ENCODE measurements at regions not wholly inside any gene's neighbourhood (a gene's known extent, or its start where the extent isn't known, plus 50 kb on each side); places are given as distances from the start of the nearest gene placed in this dataset.

- H4K20me1 ChIP-seq (ENCODE audit: insufficient read depth, low read length): no peaks in the 10 kb centered on the region
- TF ChIP-seq EZH2phosphoT487 (IDR thresholded peaks at IDR 0.05; ENCODE audit: low read depth) (no peak), CTCF (IDR thresholded peaks at IDR 0.05; ENCODE audit: low read depth, low read length) (no peak)
- H3K4me2 ChIP-seq (ENCODE audit: low read length): no peak overlapping the region
- H3K9ac ChIP-seq (ENCODE audit: low read length): no peak overlapping the region
- no peaks in the 10 kb centered on the region for H3K79me2 ChIP-seq (ENCODE audit: low read length)
- H3K9me3 ChIP-seq (ENCODE audit: insufficient read depth, low read length): no peaks in the 10 kb centered on the region
- H3K27ac ChIP-seq (ENCODE audit: low read length): no peak overlapping the region
- H3K4me1 ChIP-seq (ENCODE audit: low read length): no peaks in the 10 kb centered on the region
- no peak overlapping the region for H2AFZ ChIP-seq (ENCODE audit: low read depth, low read length)
- no peaks in the 10 kb centered on the region for H3K36me3 ChIP-seq (replicated peaks; ENCODE audit: low read depth, low read length)
- H3K4me3 ChIP-seq (ENCODE audit: low read length): no peak overlapping the region
- no peaks in the 10 kb centered on the region for H3K27me3 ChIP-seq (ENCODE audit: low read depth, low read length)
These were observed 466.7 kb downstream of the ACTL7B start for GRCh38 chr9:108389056-108389455.

DNA sequence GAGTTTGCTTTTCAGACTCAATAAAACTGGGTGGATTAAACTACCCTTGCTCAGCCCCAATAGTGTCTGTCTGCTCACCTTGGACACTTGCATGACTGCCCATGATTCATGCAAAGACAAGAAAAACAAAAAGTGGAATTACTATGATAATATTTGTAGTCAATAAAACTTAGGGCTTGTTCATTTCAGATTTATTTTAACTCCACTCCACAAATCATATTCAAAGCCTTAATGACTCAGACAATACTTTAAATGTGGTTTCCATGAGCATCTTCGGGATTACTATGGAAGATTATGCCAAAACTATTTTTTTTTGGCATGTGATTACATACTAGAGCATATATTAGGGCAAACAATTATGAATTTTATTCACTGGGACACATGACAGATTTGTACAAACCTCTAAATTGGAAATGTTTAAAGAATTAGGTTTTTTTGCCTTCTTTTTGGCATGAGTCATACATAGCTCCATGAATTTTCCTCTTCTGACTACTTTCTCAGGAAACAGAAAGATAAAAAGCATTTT is 468.9 kb downstream of the ACTL7B start:
- Histone ChIP-seq H3K27me3 (ENCODE audit: low read depth, low read length) (no peaks in the 10 kb centered on the region), H3K9ac (ENCODE audit: low read length) (no peak overlapping the region), H4K20me1 (ENCODE audit: insufficient read depth, low read length) (no peaks in the 10 kb centered on the region), H3K4me3 (ENCODE audit: low read length) (no peak overlapping the region), H3K27ac (ENCODE audit: low read length) (no peak overlapping the region), H3K4me2 (ENCODE audit: low read length) (no peak overlapping the region), H3K4me1 (ENCODE audit: low read length) (no peaks in the 10 kb centered on the region), H3K79me2 (ENCODE audit: low read length) (no peaks in the 10 kb centered on the region), H3K36me3 (replicated peaks; ENCODE audit: low read depth, low read length) (no peaks in the 10 kb centered on the region), H3K9me3 (ENCODE audit: insufficient read depth, low read length) (no peaks in the 10 kb centered on the region), H2AFZ (ENCODE audit: low read depth, low read length) (no peak overlapping the region)
- TF ChIP-seq CTCF (IDR thresholded peaks at IDR 0.05; ENCODE audit: low read depth, low read length) (no peak), EZH2phosphoT487 (IDR thresholded peaks at IDR 0.05; ENCODE audit: low read depth) (no peak)

- no peak overlapping the region for H3K9ac ChIP-seq (ENCODE audit: low read length)
- H3K4me2 ChIP-seq (ENCODE audit: low read length): no peak overlapping the region
- no peaks in the 10 kb centered on the region for H3K4me1 ChIP-seq (ENCODE audit: low read length)
- no peak for TF ChIP-seq CTCF (IDR thresholded peaks at IDR 0.05; ENCODE audit: low read depth, low read length)
- TF ChIP-seq EZH2phosphoT487 (IDR thresholded peaks at IDR 0.05; ENCODE audit: low read depth): no peak
- H3K79me2 ChIP-seq (ENCODE audit: low read length): no peaks in the 10 kb centered on the region
- no peak overlapping the region for H3K27ac ChIP-seq (ENCODE audit: low read length)
- H3K9me3 ChIP-seq (ENCODE audit: insufficient read depth, low read length): no peaks in the 10 kb centered on the region
- no peaks in the 10 kb centered on the region for H3K27me3 ChIP-seq (ENCODE audit: low read depth, low read length)
- H2AFZ ChIP-seq (ENCODE audit: low read depth, low read length): no peak overlapping the region
- no peaks in the 10 kb centered on the region for H4K20me1 ChIP-seq (ENCODE audit: insufficient read depth, low read length)
- H3K36me3 ChIP-seq (replicated peaks; ENCODE audit: low read depth, low read length): no peaks in the 10 kb centered on the region
- H3K4me3 ChIP-seq (ENCODE audit: low read length): no peak overlapping the region
These were observed 469.8 kb downstream of the ACTL7B start for GRCh38 chr9:108386032-108386431.

- Histone ChIP-seq H4K20me1 (ENCODE audit: insufficient read depth, low read length) (no peaks in the 10 kb centered on the region), H3K27ac (ENCODE audit: low read length) (no peak overlapping the region), H3K79me2 (ENCODE audit: low read length) (no peaks in the 10 kb centered on the region), H2AFZ (ENCODE audit: low read depth, low read length) (no peak overlapping the region), H3K27me3 (ENCODE audit: low read depth, low read length) (no peaks in the 10 kb centered on the region), H3K4me2 (ENCODE audit: low read length) (no peak overlapping the region), H3K9me3 (ENCODE audit: insufficient read depth, low read length) (no peaks in the 10 kb centered on the region), H3K4me1 (ENCODE audit: low read length) (no peaks in the 10 kb centered on the region), H3K4me3 (ENCODE audit: low read length) (no peak overlapping the region), H3K36me3 (replicated peaks; ENCODE audit: low read depth, low read length) (no peaks in the 10 kb centered on the region), H3K9ac (ENCODE audit: low read length) (no peak overlapping the region)
- no peak for TF ChIP-seq CTCF (IDR thresholded peaks at IDR 0.05; ENCODE audit: low read depth, low read length)
- TF ChIP-seq EZH2phosphoT487 (IDR thresholded peaks at IDR 0.05; ENCODE audit: low read depth): no peak
These were observed 472.0 kb downstream of the ACTL7B start for GRCh38 chr9:108383796-108384195.
